Fibroblast of peridontal ligament (primary cell): ENCODE measurements at regions not wholly inside any gene's neighbourhood (a gene's known extent, or its start where the extent isn't known, plus 50 kb on each side); places are given as distances from the start of the nearest gene placed in this dataset.
A peak's percentile ranks its signal among the peaks of the same experiment; 100 is the strongest.

ENCODE experiments used
- DNase-seq: peaks from one replicate; pipeline ENCODE4 v3.0.0-alpha.2; 2010; ENCODE audit errors: extremely low read depth

- no peak for DNase-seq
These were observed 1814.7 kb upstream of the CELF4 start for GRCh38 chr18:39380186-39380725.

GRCh38 chr18:39375066-39375465 is 1809.5 kb upstream of the CELF4 start:
- peak; percentile 43 for DNase-seq

GRCh38 chr18:39371996-39372395 is 1806.4 kb upstream of the CELF4 start:
- DNase-seq = no peak

GRCh38 chr18:39366656-39367055 is 1801.1 kb upstream of the CELF4 start:
- no peak for DNase-seq

- DNase-seq = no peak
These were observed 1800.4 kb upstream of the CELF4 start for GRCh38 chr18:39365836-39366485.

- DNase-seq = no peak
These were observed 1794.5 kb upstream of the CELF4 start for GRCh38 chr18:39360072-39360471.

GRCh38 chr18:39359636-39360035 is 1794.0 kb upstream of the CELF4 start:
- no peak for DNase-seq

- no peak for DNase-seq
These were observed 1785.3 kb upstream of the CELF4 start for GRCh38 chr18:39350945-39351344.

GRCh38 chr18:39349801-39350200 is 1784.2 kb upstream of the CELF4 start:
- DNase-seq = no peak

GRCh38 chr18:39348757-39349156 is 1783.2 kb upstream of the CELF4 start:
- no peak for DNase-seq

GRCh38 chr18:39347701-39348100 is 1782.1 kb upstream of the CELF4 start:
- DNase-seq = no peak

- DNase-seq = no peak
These were observed 1781.3 kb upstream of the CELF4 start for GRCh38 chr18:39346916-39347315.

GRCh38 chr18:39345321-39345720 is 1779.7 kb upstream of the CELF4 start:
- DNase-seq = peak; percentile 47

GRCh38 chr18:39344487-39344886 is 1778.9 kb upstream of the CELF4 start:
- DNase-seq = no peak

- DNase-seq = no peak
These were observed 1775.5 kb upstream of the CELF4 start for GRCh38 chr18:39341129-39341528.

- no peak for DNase-seq
These were observed 1774.8 kb upstream of the CELF4 start for GRCh38 chr18:39340418-39340817.

GRCh38 chr18:39329496-39330275 is 1764.1 kb upstream of the CELF4 start:
- no peak for DNase-seq

GRCh38 chr18:39326772-39327171 is 1761.2 kb upstream of the CELF4 start:
- no peak for DNase-seq

GRCh38 chr18:39325973-39326372 is 1760.4 kb upstream of the CELF4 start:
- no peak for DNase-seq

GRCh38 chr18:39319141-39319540 is 1753.5 kb upstream of the CELF4 start:
- no peak for DNase-seq

- no peak for DNase-seq
These were observed 1752.9 kb upstream of the CELF4 start for GRCh38 chr18:39318462-39318861.

GRCh38 chr18:39318008-39318407 is 1752.4 kb upstream of the CELF4 start:
- no peak for DNase-seq

GRCh38 chr18:39314595-39314994 is 1749.0 kb upstream of the CELF4 start:
- no peak for DNase-seq
